ENCODE measurements at regions not wholly inside any gene's neighbourhood (a gene's known extent, or its start where the extent isn't known, plus 50 kb on each side); places are given as distances from the start of the nearest gene placed in this dataset.

DNA sequence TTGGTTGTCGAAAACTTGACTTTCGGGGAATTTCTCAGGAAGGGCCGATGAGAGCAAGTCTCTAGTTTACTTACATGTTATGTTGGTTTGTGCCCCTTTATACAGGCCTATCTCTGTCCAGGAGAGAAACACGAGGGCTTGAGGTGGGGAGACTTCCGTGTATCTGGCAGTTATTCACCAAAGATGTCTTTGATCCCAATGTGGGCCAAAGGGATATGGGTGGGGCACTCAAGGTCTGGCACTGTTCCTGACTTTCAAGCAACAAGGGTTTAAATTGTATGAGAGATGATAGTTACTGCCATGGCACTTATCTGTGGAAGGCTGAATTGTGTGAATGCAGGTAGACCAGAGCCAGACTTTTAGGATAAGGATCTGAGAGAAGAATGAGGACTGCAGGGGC is 137.2 kb upstream of the DHRS4 start:
- TF ChIP-seq CTCF (IDR thresholded peaks at IDR 0.05) = no peak
- H3K9me3 Mint-ChIP-seq (ENCODE audit: low read depth) = peaks cover 16% of the 10 kb centered on the region
- H3K36me3 Mint-ChIP-seq (ENCODE audit: low read depth) = no peaks in the 10 kb centered on the region
- H3K27me3 Mint-ChIP-seq (ENCODE audit: low read depth) = peaks cover 36% of the 10 kb centered on the region
- no peak overlapping the region for H3K4me3 Mint-ChIP-seq (ENCODE audit: unreplicated experiment)
- H3K4me1 Mint-ChIP-seq (ENCODE audit: low read depth) = no peaks in the 10 kb centered on the region
- no peak overlapping the region for H3K27ac Mint-ChIP-seq (ENCODE audit: unreplicated experiment)
- no peak for DNase-seq (ENCODE audit: low spot score)

- peaks cover 16% of the 10 kb centered on the region for H3K9me3 Mint-ChIP-seq (ENCODE audit: low read depth)
- H3K4me1 Mint-ChIP-seq (ENCODE audit: low read depth) = no peaks in the 10 kb centered on the region
- no peak for TF ChIP-seq CTCF (IDR thresholded peaks at IDR 0.05)
- H3K36me3 Mint-ChIP-seq (ENCODE audit: low read depth) = no peaks in the 10 kb centered on the region
- H3K27ac Mint-ChIP-seq (ENCODE audit: unreplicated experiment) = no peak overlapping the region
- no peak overlapping the region for H3K4me3 Mint-ChIP-seq (ENCODE audit: unreplicated experiment)
- H3K27me3 Mint-ChIP-seq (ENCODE audit: low read depth) = peaks cover 43% of the 10 kb centered on the region
- no peak for DNase-seq (ENCODE audit: low spot score)
These were observed 136.3 kb upstream of the DHRS4 start for GRCh38 chr14:23817164-23817767.

GRCh38 chr14:23827100-23827892 is 126.3 kb upstream of the DHRS4 start:
- H3K4me1 Mint-ChIP-seq (ENCODE audit: low read depth) = no peaks in the 10 kb centered on the region
- H3K9me3 Mint-ChIP-seq (ENCODE audit: low read depth) = no peaks in the 10 kb centered on the region
- DNase-seq (ENCODE audit: low spot score) = no peak
- peaks cover 17% of the 10 kb centered on the region for H3K27me3 Mint-ChIP-seq (ENCODE audit: low read depth)
- no peak for TF ChIP-seq CTCF (IDR thresholded peaks at IDR 0.05)
- peaks cover 2% of the 10 kb centered on the region for H3K36me3 Mint-ChIP-seq (ENCODE audit: low read depth)
- H3K27ac Mint-ChIP-seq (ENCODE audit: unreplicated experiment) = no peak overlapping the region
- no peak overlapping the region for H3K4me3 Mint-ChIP-seq (ENCODE audit: unreplicated experiment)

- Mint-ChIP-seq H3K36me3 (ENCODE audit: low read depth) (peaks cover 2% of the 10 kb centered on the region), H3K9me3 (ENCODE audit: low read depth) (no peaks in the 10 kb centered on the region), H3K4me3 (ENCODE audit: unreplicated experiment) (no peak overlapping the region), H3K27ac (ENCODE audit: unreplicated experiment) (no peak overlapping the region), H3K27me3 (ENCODE audit: low read depth) (peaks cover 10% of the 10 kb centered on the region), H3K4me1 (ENCODE audit: low read depth) (no peaks in the 10 kb centered on the region)
- no peak for DNase-seq (ENCODE audit: low spot score)
- TF ChIP-seq CTCF (IDR thresholded peaks at IDR 0.05) = no peak
These were observed 125.6 kb upstream of the DHRS4 start for GRCh38 chr14:23828001-23828400.

DNA sequence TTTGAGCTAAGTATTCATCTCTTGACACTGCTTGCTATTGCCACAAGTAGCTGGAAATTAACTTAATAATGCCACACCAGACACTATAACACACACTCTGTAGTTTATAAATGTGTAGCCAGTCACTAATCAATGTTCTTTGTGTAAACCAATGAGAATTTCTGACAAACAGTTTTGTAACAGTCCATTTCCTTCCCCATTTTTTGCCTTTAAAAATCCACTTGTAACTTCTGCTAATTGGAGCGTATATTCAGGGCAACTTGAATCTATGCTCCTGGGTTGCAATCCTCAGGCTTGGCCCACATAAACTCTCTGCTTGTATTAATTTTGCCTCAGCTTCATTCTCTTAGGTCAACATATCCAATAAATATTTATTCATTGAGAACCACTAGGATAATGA is 125.0 kb upstream of the DHRS4 start:
- no peak for TF ChIP-seq CTCF (IDR thresholded peaks at IDR 0.05)
- peaks cover 2% of the 10 kb centered on the region for H3K36me3 Mint-ChIP-seq (ENCODE audit: low read depth)
- no peak overlapping the region for H3K27ac Mint-ChIP-seq (ENCODE audit: unreplicated experiment)
- H3K4me1 Mint-ChIP-seq (ENCODE audit: low read depth) = no peaks in the 10 kb centered on the region
- no peak overlapping the region for H3K4me3 Mint-ChIP-seq (ENCODE audit: unreplicated experiment)
- H3K27me3 Mint-ChIP-seq (ENCODE audit: low read depth) = peaks cover 4% of the 10 kb centered on the region
- no peak for DNase-seq (ENCODE audit: low spot score)
- no peaks in the 10 kb centered on the region for H3K9me3 Mint-ChIP-seq (ENCODE audit: low read depth)

Measured in chondrocyte (in vitro differentiated cells).